ENCODE measurements at regions not wholly inside any gene's neighbourhood (a gene's known extent, or its start where the extent isn't known, plus 50 kb on each side); places are given as distances from the start of the nearest gene placed in this dataset.

DNA sequence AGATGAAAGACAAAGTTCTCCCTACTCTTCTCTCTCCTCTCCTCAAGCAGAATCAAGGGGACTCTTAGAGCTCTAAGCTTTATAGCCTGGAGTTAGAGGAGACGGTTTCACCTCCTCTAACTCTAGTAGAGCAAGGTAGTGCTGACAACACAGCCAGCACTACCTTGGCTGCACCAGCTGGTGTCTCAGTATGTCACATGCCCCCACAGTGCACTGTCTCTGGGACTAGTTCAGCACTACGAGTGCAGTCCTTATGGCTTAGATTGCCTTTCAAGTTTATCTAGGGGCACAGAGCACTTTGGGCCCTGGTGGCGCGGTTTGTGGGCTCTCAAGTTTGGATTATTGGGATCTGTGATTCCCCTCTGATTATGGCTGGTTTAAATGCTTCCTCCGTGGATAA, 614.1 kb upstream of the NECTIN3 start (continued):
- TF ChIP-seq, protein P1, sequence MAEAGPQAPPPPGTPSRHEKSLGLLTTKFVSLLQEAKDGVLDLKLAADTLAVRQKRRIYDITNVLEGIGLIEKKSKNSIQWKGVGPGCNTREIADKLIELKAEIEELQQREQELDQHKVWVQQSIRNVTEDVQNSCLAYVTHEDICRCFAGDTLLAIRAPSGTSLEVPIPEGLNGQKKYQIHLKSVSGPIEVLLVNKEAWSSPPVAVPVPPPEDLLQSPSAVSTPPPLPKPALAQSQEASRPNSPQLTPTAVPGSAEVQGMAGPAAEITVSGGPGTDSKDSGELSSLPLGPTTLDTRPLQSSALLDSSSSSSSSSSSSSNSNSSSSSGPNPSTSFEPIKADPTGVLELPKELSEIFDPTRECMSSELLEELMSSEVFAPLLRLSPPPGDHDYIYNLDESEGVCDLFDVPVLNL (CRISPR knock-in tag; IDR thresholded peaks at IDR 0.05; ENCODE audit: borderline replicate concordance, low read depth): no peak
- no peak for TF ChIP-seq CREM (CRISPR knock-in tag; IDR thresholded peaks at IDR 0.05)
- TF ChIP-seq CREB1 (CRISPR knock-in tag; IDR thresholded peaks at IDR 0.05): no peak
- TF ChIP-seq TEAD1 (CRISPR knock-in tag; IDR thresholded peaks at IDR 0.05): no peak

GRCh38 chr3:110459021-110459420, 612.6 kb upstream of the NECTIN3 start:
- no peak for DNase-seq (ENCODE audit: low spot score)
- H3K9me3 Mint-ChIP-seq: peaks cover 28% of the 10 kb centered on the region
- peaks cover 17% of the 10 kb centered on the region for H3K36me3 Mint-ChIP-seq
- H3K4me1 Mint-ChIP-seq: no peaks in the 10 kb centered on the region
- TF ChIP-seq ZNF396 (CRISPR knock-in tag; IDR thresholded peaks at IDR 0.05; ENCODE audit: borderline replicate concordance): no peak
- TF ChIP-seq RORB (CRISPR knock-in tag; IDR thresholded peaks at IDR 0.05): no peak
- H3K27ac Mint-ChIP-seq: no peak overlapping the region
- ChIA-PET POLR2A (no interaction called here), CTCF (no interaction called here)
- ATAC-seq: no peak
- no peak overlapping the region for H3K4me3 Mint-ChIP-seq
- H3K27me3 Mint-ChIP-seq (ENCODE audit: low read depth): no peaks in the 10 kb centered on the region

- no peak overlapping the region for H3K27ac Mint-ChIP-seq
- H3K4me1 Mint-ChIP-seq: peaks cover 24% of the 10 kb centered on the region
- no peaks in the 10 kb centered on the region; the same call in 1 of the 2 replicates for H3K9me3 Mint-ChIP-seq
- no peak overlapping the region for H3K4me3 Mint-ChIP-seq
- no peaks in the 10 kb centered on the region for H3K27me3 Mint-ChIP-seq (ENCODE audit: low read depth)
- ChIA-PET CTCF (no interaction called here), POLR2A (no interaction called here)
- no peak for ATAC-seq
- no peak for DNase-seq (ENCODE audit: low spot score)
- no peaks in the 10 kb centered on the region for H3K36me3 Mint-ChIP-seq
- TF ChIP-seq NFATC4 (CRISPR knock-in tag; IDR thresholded peaks at IDR 0.05): no peak
- TF ChIP-seq, protein P1 (CRISPR knock-in tag; IDR thresholded peaks at IDR 0.05; ENCODE audit: borderline replicate concordance, low read depth): no peak
- TF ChIP-seq NR2C2 (CRISPR knock-in tag; IDR thresholded peaks at IDR 0.05): no peak
- TF ChIP-seq ZSCAN18 (CRISPR knock-in tag; IDR thresholded peaks at IDR 0.05): no peak
- TF ChIP-seq, protein P2, sequence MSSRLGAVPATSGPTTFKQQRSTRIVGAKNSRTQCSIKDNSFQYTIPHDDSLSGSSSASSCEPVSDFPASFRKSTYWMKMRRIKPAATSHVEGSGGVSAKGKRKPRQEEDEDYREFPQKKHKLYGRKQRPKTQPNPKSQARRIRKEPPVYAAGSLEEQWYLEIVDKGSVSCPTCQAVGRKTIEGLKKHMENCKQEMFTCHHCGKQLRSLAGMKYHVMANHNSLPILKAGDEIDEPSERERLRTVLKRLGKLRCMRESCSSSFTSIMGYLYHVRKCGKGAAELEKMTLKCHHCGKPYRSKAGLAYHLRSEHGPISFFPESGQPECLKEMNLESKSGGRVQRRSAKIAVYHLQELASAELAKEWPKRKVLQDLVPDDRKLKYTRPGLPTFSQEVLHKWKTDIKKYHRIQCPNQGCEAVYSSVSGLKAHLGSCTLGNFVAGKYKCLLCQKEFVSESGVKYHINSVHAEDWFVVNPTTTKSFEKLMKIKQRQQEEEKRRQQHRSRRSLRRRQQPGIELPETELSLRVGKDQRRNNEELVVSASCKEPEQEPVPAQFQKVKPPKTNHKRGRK (CRISPR knock-in tag; IDR thresholded peaks at IDR 0.05; ENCODE audit: borderline replicate concordance): no peak
- TF ChIP-seq RELA (CRISPR knock-in tag; IDR thresholded peaks at IDR 0.05; ENCODE audit: borderline replicate concordance): no peak
- no peak for TF ChIP-seq ZBTB21 (CRISPR knock-in tag; IDR thresholded peaks at IDR 0.05; ENCODE audit: borderline replicate concordance)
- TF ChIP-seq, protein P3, sequence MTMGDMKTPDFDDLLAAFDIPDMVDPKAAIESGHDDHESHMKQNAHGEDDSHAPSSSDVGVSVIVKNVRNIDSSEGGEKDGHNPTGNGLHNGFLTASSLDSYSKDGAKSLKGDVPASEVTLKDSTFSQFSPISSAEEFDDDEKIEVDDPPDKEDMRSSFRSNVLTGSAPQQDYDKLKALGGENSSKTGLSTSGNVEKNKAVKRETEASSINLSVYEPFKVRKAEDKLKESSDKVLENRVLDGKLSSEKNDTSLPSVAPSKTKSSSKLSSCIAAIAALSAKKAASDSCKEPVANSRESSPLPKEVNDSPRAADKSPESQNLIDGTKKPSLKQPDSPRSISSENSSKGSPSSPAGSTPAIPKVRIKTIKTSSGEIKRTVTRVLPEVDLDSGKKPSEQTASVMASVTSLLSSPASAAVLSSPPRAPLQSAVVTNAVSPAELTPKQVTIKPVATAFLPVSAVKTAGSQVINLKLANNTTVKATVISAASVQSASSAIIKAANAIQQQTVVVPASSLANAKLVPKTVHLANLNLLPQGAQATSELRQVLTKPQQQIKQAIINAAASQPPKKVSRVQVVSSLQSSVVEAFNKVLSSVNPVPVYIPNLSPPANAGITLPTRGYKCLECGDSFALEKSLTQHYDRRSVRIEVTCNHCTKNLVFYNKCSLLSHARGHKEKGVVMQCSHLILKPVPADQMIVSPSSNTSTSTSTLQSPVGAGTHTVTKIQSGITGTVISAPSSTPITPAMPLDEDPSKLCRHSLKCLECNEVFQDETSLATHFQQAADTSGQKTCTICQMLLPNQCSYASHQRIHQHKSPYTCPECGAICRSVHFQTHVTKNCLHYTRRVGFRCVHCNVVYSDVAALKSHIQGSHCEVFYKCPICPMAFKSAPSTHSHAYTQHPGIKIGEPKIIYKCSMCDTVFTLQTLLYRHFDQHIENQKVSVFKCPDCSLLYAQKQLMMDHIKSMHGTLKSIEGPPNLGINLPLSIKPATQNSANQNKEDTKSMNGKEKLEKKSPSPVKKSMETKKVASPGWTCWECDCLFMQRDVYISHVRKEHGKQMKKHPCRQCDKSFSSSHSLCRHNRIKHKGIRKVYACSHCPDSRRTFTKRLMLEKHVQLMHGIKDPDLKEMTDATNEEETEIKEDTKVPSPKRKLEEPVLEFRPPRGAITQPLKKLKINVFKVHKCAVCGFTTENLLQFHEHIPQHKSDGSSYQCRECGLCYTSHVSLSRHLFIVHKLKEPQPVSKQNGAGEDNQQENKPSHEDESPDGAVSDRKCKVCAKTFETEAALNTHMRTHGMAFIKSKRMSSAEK (CRISPR knock-in tag; IDR thresholded peaks at IDR 0.05; ENCODE audit: borderline replicate concordance): no peak
- TF ChIP-seq ZNF121 (CRISPR knock-in tag; IDR thresholded peaks at IDR 0.05): no peak
- no peak for TF ChIP-seq ERG (CRISPR knock-in tag; IDR thresholded peaks at IDR 0.05)
- TF ChIP-seq PREB (CRISPR knock-in tag; IDR thresholded peaks at IDR 0.05; ENCODE audit: borderline replicate concordance): no peak
- TF ChIP-seq SOX15 (CRISPR knock-in tag; IDR thresholded peaks at IDR 0.05): no peak
- no peak for TF ChIP-seq OVOL2 (CRISPR knock-in tag; IDR thresholded peaks at IDR 0.05; ENCODE audit: borderline replicate concordance)
- no peak for TF ChIP-seq CREB1 (CRISPR knock-in tag; IDR thresholded peaks at IDR 0.05)
- TF ChIP-seq, protein P4, sequence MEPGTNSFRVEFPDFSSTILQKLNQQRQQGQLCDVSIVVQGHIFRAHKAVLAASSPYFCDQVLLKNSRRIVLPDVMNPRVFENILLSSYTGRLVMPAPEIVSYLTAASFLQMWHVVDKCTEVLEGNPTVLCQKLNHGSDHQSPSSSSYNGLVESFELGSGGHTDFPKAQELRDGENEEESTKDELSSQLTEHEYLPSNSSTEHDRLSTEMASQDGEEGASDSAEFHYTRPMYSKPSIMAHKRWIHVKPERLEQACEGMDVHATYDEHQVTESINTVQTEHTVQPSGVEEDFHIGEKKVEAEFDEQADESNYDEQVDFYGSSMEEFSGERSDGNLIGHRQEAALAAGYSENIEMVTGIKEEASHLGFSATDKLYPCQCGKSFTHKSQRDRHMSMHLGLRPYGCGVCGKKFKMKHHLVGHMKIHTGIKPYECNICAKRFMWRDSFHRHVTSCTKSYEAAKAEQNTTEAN (CRISPR knock-in tag; IDR thresholded peaks at IDR 0.05): no peak
- TF ChIP-seq EMX1 (CRISPR knock-in tag; IDR thresholded peaks at IDR 0.05): no peak
- TF ChIP-seq PRRX2 (CRISPR knock-in tag; IDR thresholded peaks at IDR 0.05): no peak
Observed at GRCh38 chr3:110470310-110470709, 601.3 kb upstream of the NECTIN3 start.

Measured in WTC11 (cell line).